ENCODE measurements at regions not wholly inside any gene's neighbourhood (a gene's known extent, or its start where the extent isn't known, plus 50 kb on each side); places are given as distances from the start of the nearest gene placed in this dataset.

- no peak overlapping the region for H3K27ac Mint-ChIP-seq
- DNase-seq (ENCODE audit: extremely low spot score, unreplicated experiment): no peak
- TF ChIP-seq CTCF (conservative IDR thresholded peaks at IDR 0.05): no peak
- peaks cover 3% of the 10 kb centered on the region for H3K27me3 Mint-ChIP-seq
- H3K36me3 Mint-ChIP-seq: no peaks in the 10 kb centered on the region
- H3K9me3 Mint-ChIP-seq: no peaks in the 10 kb centered on the region
- no peaks in the 10 kb centered on the region for H3K4me1 Mint-ChIP-seq (ENCODE audit: unreplicated experiment)
- no peak overlapping the region for H3K4me3 Mint-ChIP-seq
Measured at GRCh38 chr16:18072161-18072560, 264.4 kb downstream of the NPIPA8 start.

DNA sequence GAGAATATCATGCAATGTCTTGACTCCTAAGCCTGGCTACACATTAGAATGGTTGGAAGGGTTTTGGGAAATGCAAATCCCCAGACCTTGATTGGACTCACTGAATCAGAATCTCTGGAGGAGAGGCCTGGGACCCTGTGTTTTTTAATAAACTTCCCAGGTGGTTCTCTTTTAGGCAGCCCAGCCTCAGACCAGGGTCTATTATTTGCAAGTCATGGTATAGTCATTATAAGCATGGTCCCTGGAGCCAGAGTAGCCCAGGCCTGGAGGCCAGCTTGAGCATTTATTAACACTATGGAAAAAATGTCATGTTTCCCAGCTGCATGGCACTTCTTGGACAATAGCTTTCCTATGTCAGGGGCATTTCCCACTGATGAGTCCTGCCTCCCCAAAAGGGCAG is 266.9 kb downstream of the NPIPA8 start:
- Mint-ChIP-seq H3K36me3 (no peaks in the 10 kb centered on the region), H3K9me3 (peaks cover 5% of the 10 kb centered on the region), H3K4me3 (no peak overlapping the region), H3K27ac (no peak overlapping the region), H3K4me1 (ENCODE audit: unreplicated experiment) (no peaks in the 10 kb centered on the region), H3K27me3 (peaks cover 3% of the 10 kb centered on the region)
- DNase-seq (ENCODE audit: extremely low spot score, unreplicated experiment): no peak
- TF ChIP-seq CTCF (conservative IDR thresholded peaks at IDR 0.05): no peak

DNA sequence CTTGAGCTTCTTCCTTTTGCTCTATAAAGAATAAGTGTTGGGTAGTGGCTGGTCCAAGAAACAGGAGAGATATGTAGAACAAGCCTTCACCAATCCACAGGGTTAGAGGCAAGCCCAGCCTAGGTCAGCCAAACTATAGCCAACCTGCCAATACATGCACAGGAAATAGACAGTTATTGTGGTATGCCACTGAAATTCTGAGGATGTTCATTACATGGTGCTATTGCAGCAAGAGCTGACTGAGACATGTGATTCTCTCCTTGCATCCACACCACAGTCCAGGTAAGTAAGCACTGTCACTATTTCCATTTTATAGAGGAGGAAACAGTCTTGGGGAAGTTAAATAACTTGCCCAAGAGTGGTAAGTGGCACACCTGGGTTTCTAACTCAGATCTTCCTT is 268.1 kb downstream of the NPIPA8 start:
- Mint-ChIP-seq H3K9me3 (peaks cover 5% of the 10 kb centered on the region), H3K4me3 (no peak overlapping the region), H3K27ac (no peak overlapping the region), H3K36me3 (no peaks in the 10 kb centered on the region), H3K27me3 (peaks cover 3% of the 10 kb centered on the region), H3K4me1 (ENCODE audit: unreplicated experiment) (no peaks in the 10 kb centered on the region)
- no peak for DNase-seq (ENCODE audit: extremely low spot score, unreplicated experiment)
- TF ChIP-seq CTCF (conservative IDR thresholded peaks at IDR 0.05): no peak

DNA sequence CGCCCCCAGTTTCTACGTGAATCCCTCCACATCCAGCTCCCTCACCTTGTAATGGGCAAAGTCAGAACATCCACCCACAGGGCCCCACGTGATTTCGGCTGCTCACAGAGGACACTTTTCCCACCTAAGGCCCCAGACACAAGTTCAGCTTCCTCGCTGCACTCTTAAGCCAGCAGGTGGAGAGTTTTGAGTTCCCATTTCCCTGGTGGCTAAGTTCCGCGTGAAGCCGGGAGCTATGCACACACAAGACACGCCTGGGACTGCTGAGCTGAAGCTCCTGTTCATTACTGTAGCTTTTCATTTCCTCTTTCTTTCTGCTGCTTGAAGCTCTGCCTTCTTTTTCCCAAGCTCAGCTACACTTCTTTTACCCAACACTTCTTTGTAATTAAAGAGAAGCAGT is 273.8 kb downstream of the NPIPA8 start:
- no peak for DNase-seq (ENCODE audit: extremely low spot score, unreplicated experiment)

DNA sequence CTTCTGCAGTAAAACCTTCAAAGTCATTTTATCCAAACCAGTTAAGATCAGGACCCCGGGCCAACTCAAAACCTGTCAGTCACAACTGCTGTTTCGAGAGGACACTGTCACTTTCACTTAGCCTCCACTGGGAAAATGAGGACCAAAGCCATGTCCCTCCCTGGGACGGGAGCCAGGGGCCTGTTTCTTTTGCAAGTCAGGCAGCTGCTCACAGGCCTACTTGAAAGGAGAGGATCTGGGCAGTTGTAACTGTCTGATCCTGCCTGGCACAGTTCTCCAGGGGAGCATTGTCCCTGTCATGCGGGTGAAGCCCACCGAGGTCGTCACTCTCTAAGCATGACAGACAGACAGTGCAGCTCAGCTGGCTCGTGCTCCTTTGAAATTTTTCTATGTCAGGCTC is 276.2 kb downstream of the NPIPA8 start:
- Mint-ChIP-seq H3K27ac (no peak overlapping the region), H3K4me3 (no peak overlapping the region), H3K36me3 (no peaks in the 10 kb centered on the region), H3K9me3 (peaks cover 2% of the 10 kb centered on the region), H3K27me3 (peaks cover 2% of the 10 kb centered on the region), H3K4me1 (ENCODE audit: unreplicated experiment) (no peaks in the 10 kb centered on the region)
- TF ChIP-seq CTCF (conservative IDR thresholded peaks at IDR 0.05): no peak
- no peak for DNase-seq (ENCODE audit: extremely low spot score, unreplicated experiment)

More for the DNA sequence above, 273.8 kb downstream of the NPIPA8 start:
- Mint-ChIP-seq H3K4me3 (no peak overlapping the region), H3K27me3 (peaks cover 2% of the 10 kb centered on the region), H3K27ac (no peak overlapping the region), H3K36me3 (no peaks in the 10 kb centered on the region), H3K4me1 (ENCODE audit: unreplicated experiment) (no peaks in the 10 kb centered on the region), H3K9me3 (peaks cover 5% of the 10 kb centered on the region)
- no peak for TF ChIP-seq CTCF (conservative IDR thresholded peaks at IDR 0.05)

DNA sequence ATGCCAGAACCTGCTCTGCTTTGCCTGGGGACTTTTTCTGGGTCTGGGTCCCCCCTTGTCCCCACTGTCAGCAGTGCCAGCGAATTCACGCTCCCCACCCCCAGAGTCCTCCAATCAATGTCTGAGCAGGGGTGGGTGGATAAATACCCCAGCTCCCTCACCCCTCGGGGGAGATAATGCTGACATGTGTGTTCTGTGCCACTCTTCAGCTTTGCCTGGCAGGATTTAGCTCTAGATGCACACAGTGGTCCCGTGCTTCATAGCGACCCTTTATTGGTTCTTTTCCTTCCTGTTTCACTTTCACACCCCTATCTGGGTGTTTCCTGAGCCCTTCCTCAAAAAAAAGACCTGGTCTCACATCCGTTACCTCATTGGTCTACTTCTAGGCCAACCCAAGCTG is 277.0 kb downstream of the NPIPA8 start:
- TF ChIP-seq CTCF (conservative IDR thresholded peaks at IDR 0.05): no peak
- no peaks in the 10 kb centered on the region for H3K4me1 Mint-ChIP-seq (ENCODE audit: unreplicated experiment)
- peaks cover 2% of the 10 kb centered on the region for H3K27me3 Mint-ChIP-seq
- H3K4me3 Mint-ChIP-seq: no peak overlapping the region
- H3K9me3 Mint-ChIP-seq: no peaks in the 10 kb centered on the region
- no peaks in the 10 kb centered on the region for H3K36me3 Mint-ChIP-seq
- no peak for DNase-seq (ENCODE audit: extremely low spot score, unreplicated experiment)
- no peak overlapping the region for H3K27ac Mint-ChIP-seq

Data from type B pancreatic cell (in vitro differentiated cells).